ENCODE measurements at regions not wholly inside any gene's neighbourhood (a gene's known extent, or its start where the extent isn't known, plus 50 kb on each side); places are given as distances from the start of the nearest gene placed in this dataset.

GRCh38 chr15:101579631-101580163 lies 72.5 kb downstream of the TM2D3 start:
- Histone ChIP-seq H3K4me3 (ENCODE audit: low read length) (no peak overlapping the region), H3K27me3 (ENCODE audit: control insufficient read depth in 1 of 2, insufficient read depth in 2 of 2, low read length in 2 of 2) (peaks cover 8 to 33% of the 10 kb centered on the region in 2 experiments), H3K4me1 (ENCODE audit: insufficient read depth, low read length) (no peaks in the 10 kb centered on the region), H3K36me3 (ENCODE audit: insufficient read depth, low read length) (no peaks in the 10 kb centered on the region), H3K9me3 (ENCODE audit: control insufficient read depth in 1 of 2, insufficient read depth in 1 of 2, low read length in 2 of 2) (peaks cover 0 to 15% of the 10 kb centered on the region in 2 experiments), H3K27ac (ENCODE audit: low read depth in 1 of 2, low read length in 2 of 2) (no peak overlapping the region)
- TF ChIP-seq CTCF (IDR thresholded peaks at IDR 0.05): no peak
- no peak for DNase-seq
- intact Hi-C loops (cut with DNase I, micrococcal nuclease): no loop called here
- Mint-ChIP-seq H3K4me3 (no peak overlapping the region), H3K9me3 (peaks cover 10% of the 10 kb centered on the region), H3K27me3 (peaks cover 64% of the 10 kb centered on the region), H3K4me1 (ENCODE audit: low read depth) (no peaks in the 10 kb centered on the region), H3K27ac (no peak overlapping the region), H3K36me3 (ENCODE audit: low read depth) (no peaks in the 10 kb centered on the region)
- POLR2A ChIA-PET: no interaction called here
- CTCF ChIA-PET: no interaction called here
- no peak for ATAC-seq (ENCODE audit: poor library complexity)

GRCh38 chr15:101578443-101578894 lies 73.7 kb downstream of the TM2D3 start:
- H3K4me1 ChIP-seq (ENCODE audit: insufficient read depth, low read length): no peaks in the 10 kb centered on the region
- peaks cover 7% of the 10 kb centered on the region for H3K9me3 Mint-ChIP-seq
- peaks cover 8 to 33% of the 10 kb centered on the region in 2 experiments for H3K27me3 ChIP-seq (ENCODE audit: control insufficient read depth in 1 of 2, insufficient read depth in 2 of 2, low read length in 2 of 2)
- DNase-seq (peak in 1 of 14 experiments; percentile 5), ATAC-seq (ENCODE audit: poor library complexity) (no peak)
- H3K36me3 ChIP-seq (ENCODE audit: insufficient read depth, low read length): no peaks in the 10 kb centered on the region
- ChIA-PET POLR2A (no interaction called here), CTCF (no interaction called here)
- H3K4me1 Mint-ChIP-seq (ENCODE audit: low read depth): no peaks in the 10 kb centered on the region
- no peak overlapping the region for H3K27ac ChIP-seq (ENCODE audit: low read depth in 1 of 2, low read length in 2 of 2)
- no peak for TF ChIP-seq CTCF (IDR thresholded peaks at IDR 0.05)
- intact Hi-C loops (cut with DNase I, micrococcal nuclease): no loop called here
- H3K27me3 Mint-ChIP-seq: peaks cover 64% of the 10 kb centered on the region
- H3K4me3 ChIP-seq (ENCODE audit: low read length): no peak overlapping the region
- H3K9me3 ChIP-seq (ENCODE audit: control insufficient read depth in 1 of 2, insufficient read depth in 1 of 2, low read length in 2 of 2): peaks cover 0 to 12% of the 10 kb centered on the region in 2 experiments
- H3K27ac Mint-ChIP-seq: no peak overlapping the region
- H3K36me3 Mint-ChIP-seq (ENCODE audit: low read depth): no peaks in the 10 kb centered on the region
- no peak overlapping the region for H3K4me3 Mint-ChIP-seq

GRCh38 chr15:101573951-101574350 lies 78.2 kb downstream of the TM2D3 start:
- DNase-seq: no peak
- H3K36me3 ChIP-seq (ENCODE audit: insufficient read depth, low read length): no peaks in the 10 kb centered on the region
- no peak for ATAC-seq (ENCODE audit: poor library complexity)
- intact Hi-C loops (cut with DNase I, micrococcal nuclease): no loop called here
- no peaks in the 10 kb centered on the region for H3K4me1 ChIP-seq (ENCODE audit: insufficient read depth, low read length)
- H3K27ac Mint-ChIP-seq: no peak overlapping the region
- H3K27me3 Mint-ChIP-seq: peaks cover 33% of the 10 kb centered on the region
- no peak overlapping the region for H3K27ac ChIP-seq (ENCODE audit: low read depth in 1 of 2, low read length in 2 of 2)
- CTCF ChIA-PET: no interaction called here
- no peak for TF ChIP-seq CTCF (IDR thresholded peaks at IDR 0.05)
- no peaks in the 10 kb centered on the region for H3K4me1 Mint-ChIP-seq (ENCODE audit: low read depth)
- no peaks in the 10 kb centered on the region for H3K36me3 Mint-ChIP-seq (ENCODE audit: low read depth)
- H3K4me3 Mint-ChIP-seq: no peak overlapping the region
- peaks cover 4% of the 10 kb centered on the region for H3K9me3 Mint-ChIP-seq
- H3K4me3 ChIP-seq (ENCODE audit: low read length): no peak overlapping the region
- H3K27me3 ChIP-seq (ENCODE audit: control insufficient read depth in 1 of 2, insufficient read depth in 2 of 2, low read length in 2 of 2): peaks cover under 1 to 22% of the 10 kb centered on the region in 2 experiments
- peaks cover 0 to 9% of the 10 kb centered on the region in 2 experiments for H3K9me3 ChIP-seq (ENCODE audit: control insufficient read depth in 1 of 2, insufficient read depth in 1 of 2, low read length in 2 of 2)
- POLR2A ChIA-PET: no interaction called here
